Liver (tissue), 3 donors: ENCODE measurements at regions not wholly inside any gene's neighbourhood (a gene's known extent, or its start where the extent isn't known, plus 50 kb on each side); places are given as distances from the start of the nearest gene placed in this dataset.

ENCODE experiments used
- ATF3 ChIP-seq: IDR thresholded peaks from 2 replicates; pipeline ENCODE4 v1.6.1; 2016; ENCODE audit warnings: antibody characterized with exemption
- CTCF ChIP-seq: fragments of 150-350 bp; IDR thresholded peaks from 2 replicates; pipeline ENCODE4 v1.5.1; 2017; ENCODE audit warnings: improper control_type of control experiment, low read depth, low read length; ENCODE audit not compliant: missing input control
- FOXA1 ChIP-seq: IDR thresholded peaks from 2 replicates; pipeline ENCODE4 v1.6.1; 2016; ENCODE audit warnings: antibody characterized with exemption
- FOXA2 ChIP-seq: IDR thresholded peaks from 2 replicates; pipeline ENCODE4 v1.6.1; 2016; ENCODE audit warnings: antibody characterized with exemption
- GABPA ChIP-seq, 2 donors: IDR thresholded peaks in 1 of 2; conservative IDR thresholded peaks in 1 of 2; 2 replicates each; pipeline ENCODE4 v1.6.1; 2016; ENCODE audit warnings: antibody characterized with exemption in 2 of 2, mild to moderate bottlenecking in 1 of 2, moderate library complexity in 1 of 2
- MAX ChIP-seq: IDR thresholded peaks from 2 replicates; pipeline ENCODE4 v1.6.1; 2016; ENCODE audit warnings: antibody characterized with exemption
- RAD21 ChIP-seq, 2 donors: IDR thresholded peaks; 2 replicates each; pipeline ENCODE4 v1.6.1; 2016; ENCODE audit warnings: antibody characterized with exemption in 2 of 2, mild to moderate bottlenecking in 2 of 2
- donor health status: healthy.
- donor health status: healthy.

GRCh38 chr3:56970461-56970879 lies 90.0 kb upstream of the SPATA12 start:
- TF ChIP-seq CTCF, result no peak
- TF ChIP-seq GABPA (IDR thresholded peaks at IDR 0.05 in 1 of 2, conservative IDR thresholded peaks at IDR 0.05 in 1 of 2), result no peak
- no peak for TF ChIP-seq MAX
- TF ChIP-seq FOXA2, result no peak
- TF ChIP-seq RAD21 (IDR thresholded peaks at IDR 0.05), result no peak
- TF ChIP-seq ATF3, result no peak
- no peak for TF ChIP-seq FOXA1
